Heart right ventricle (tissue), 16 donors: ENCODE measurements at regions not wholly inside any gene's neighbourhood (a gene's known extent, or its start where the extent isn't known, plus 50 kb on each side); places are given as distances from the start of the nearest gene placed in this dataset.

ENCODE experiments used
- ATAC-seq, 8 donors: fragments of 200-7000 bp; cut with Tn5 transposase; one replicate each; pipeline ENCODE4 v1.9.1; 2020; ENCODE audit warnings: mild to moderate bottlenecking in 8 of 8, moderate library complexity in 8 of 8, moderate number of reproducible peaks in 1 of 8
- DNase-seq, 2 donors: peaks; one replicate each; pipeline ENCODE4 v3.0.0-alpha.2; 2020
- H3K27ac ChIP-seq, 10 donors: fragments of 200-600 bp; sonication (generic) in 2 of 10; one replicate each; pipeline versions ENCODE4 v1.5.0 to v1.8.0; 2020 to 2022; ENCODE audit warnings: mild to moderate bottlenecking in 3 of 10
- H3K27me3 ChIP-seq, 7 donors: fragments of 200-600 bp; one replicate each; pipeline ENCODE4 v1.8.0; 2021 to 2022; ENCODE audit warnings: mild to moderate bottlenecking in 2 of 7
- H3K36me3 ChIP-seq, 9 donors: fragments of 200-600 bp; sonication (generic) in 1 of 9; one replicate each; pipeline versions ENCODE4 v1.5.0 to v1.8.0; 2020 to 2022; ENCODE audit warnings: mild to moderate bottlenecking in 2 of 9
- H3K4me1 ChIP-seq, 9 donors: fragments of 200-600 bp; sonication (generic) in 1 of 9; one replicate each; pipeline versions ENCODE4 v1.5.0 to v1.8.0; 2020 to 2022; ENCODE audit warnings: mild to moderate bottlenecking in 4 of 9
- H3K4me3 ChIP-seq, 10 donors: fragments of 200-600 bp; sonication (generic) in 2 of 10; one replicate each; pipeline versions ENCODE4 v1.5.0 to v1.8.0; 2020 to 2022; ENCODE audit warnings: mild to moderate bottlenecking in 7 of 10, moderate library complexity in 2 of 10
- H3K9me3 ChIP-seq, 11 donors: fragments of 200-600 bp in 10 of 11; sonication (generic) in 2 of 11; one replicate each; pipeline versions ENCODE4 v1.5.0 to v1.8.0; 2013 to 2022; ENCODE audit warnings: mild to moderate bottlenecking in 2 of 11, control low read depth in 1 of 11, moderate library complexity in 1 of 11
- WGBS, 2 donors: extraction: QIAGEN DNeasy Blood & Tissue Kit; methylation state at CpG; one replicate each; pipeline ENCODE4 v1.1.7; 2013; ENCODE audit warnings: inconsistent platforms in 1 of 2; 5-methylcytosine and 5-hydroxymethylcytosine counted together
- intact Hi-C, 10 donors: fragments of 100-400 bp; cut with DNase I; formaldehyde crosslinking; loops; one replicate each; pipeline versions ENCODE4 v1.11.1 to v1.14.2; 2022
- TF ChIP-seq, protein P1 (sequence below), 9 donors: fragments of 200-600 bp; sonication (generic) in 2 of 9; IDR thresholded peaks; one replicate each; pipeline versions ENCODE4 v1.5.0 to v1.8.0; 2021 to 2022; ENCODE audit warnings: antibody characterized with exemption in 9 of 9, mild to moderate bottlenecking in 5 of 9, moderate library complexity in 1 of 9
- donor health status: Arrhythmogenic right ventricular cardiomyopathy.
- donor health status: ischemic (EF 13 %, LVEDD 7.1; RV severe dilation, severe dysfunction).
- donor health status: healthy with polysubstance abuse.
- donor health status: DM: no; HTN: yes; CAD: no.
- donor health status: DM: no; HTN: no; CAD: no.
- donor health status: ischemic (EF 25% LVEDD 6.9; RV normal size, moderate dysfunction).
- donor health status: ischemic (EF 25% LVEDD 5.7; RV mildly dilated, moderate dysfunction).
- donor health status: healthy.
- donor health status: DM: yes; HTN: yes; CAD: no.
- donor health status: Ischemic cardiomyopathy.
- donor health status: ischemic (EF 35%, LVEDD 5.7; RV mildly dilated, moderate dysfunction).
- donor health status: nonischemic (EF 11% LVEDD 7.7; RV severe dilation, severe dysfunction).
- donor health status: DM: yes; HTN: yes; CAD: no.
- donor health status: PGD.
- donor health status: ischemic (EF 29% LVEDD 5.4; RV normal size, mild dysfunction).
- donor health status: nonischemic (EF 23%, LVEDD 6.1; RV moderate dilation, normal function).

DNA sequence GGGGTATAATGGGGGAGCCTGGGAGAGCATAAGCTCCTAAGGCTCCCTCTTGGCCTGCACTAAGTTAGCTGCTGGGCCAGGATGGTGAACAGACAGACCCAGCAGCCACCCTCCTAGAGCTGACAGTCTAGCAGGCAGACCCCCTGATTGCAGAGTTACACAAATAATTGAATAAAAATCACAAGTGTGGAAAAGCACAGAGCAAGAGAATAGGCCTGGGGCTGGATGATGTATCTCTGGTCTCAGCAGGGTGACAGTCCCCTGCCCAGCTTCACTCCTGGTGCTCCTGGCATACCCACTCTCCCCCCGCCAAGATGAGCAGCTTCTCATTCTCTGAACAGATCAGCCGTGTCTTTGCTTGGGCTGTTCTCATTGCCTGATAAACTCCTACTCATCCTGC lies 86.1 kb upstream of the STX18 start:
- Histone ChIP-seq H3K36me3 (no peaks in the 10 kb centered on the region), H3K4me1 (no peaks in the 10 kb centered on the region), H3K27ac (no peak overlapping the region), H3K9me3 (peaks cover 0 to 10% (median 0%) of the 10 kb centered on the region in 11 donors), H3K4me3 (no peak overlapping the region), H3K27me3 (no peaks in the 10 kb centered on the region)
- intact Hi-C loops, result no loop called here
- TF ChIP-seq, protein P1, sequence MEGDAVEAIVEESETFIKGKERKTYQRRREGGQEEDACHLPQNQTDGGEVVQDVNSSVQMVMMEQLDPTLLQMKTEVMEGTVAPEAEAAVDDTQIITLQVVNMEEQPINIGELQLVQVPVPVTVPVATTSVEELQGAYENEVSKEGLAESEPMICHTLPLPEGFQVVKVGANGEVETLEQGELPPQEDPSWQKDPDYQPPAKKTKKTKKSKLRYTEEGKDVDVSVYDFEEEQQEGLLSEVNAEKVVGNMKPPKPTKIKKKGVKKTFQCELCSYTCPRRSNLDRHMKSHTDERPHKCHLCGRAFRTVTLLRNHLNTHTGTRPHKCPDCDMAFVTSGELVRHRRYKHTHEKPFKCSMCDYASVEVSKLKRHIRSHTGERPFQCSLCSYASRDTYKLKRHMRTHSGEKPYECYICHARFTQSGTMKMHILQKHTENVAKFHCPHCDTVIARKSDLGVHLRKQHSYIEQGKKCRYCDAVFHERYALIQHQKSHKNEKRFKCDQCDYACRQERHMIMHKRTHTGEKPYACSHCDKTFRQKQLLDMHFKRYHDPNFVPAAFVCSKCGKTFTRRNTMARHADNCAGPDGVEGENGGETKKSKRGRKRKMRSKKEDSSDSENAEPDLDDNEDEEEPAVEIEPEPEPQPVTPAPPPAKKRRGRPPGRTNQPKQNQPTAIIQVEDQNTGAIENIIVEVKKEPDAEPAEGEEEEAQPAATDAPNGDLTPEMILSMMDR (IDR thresholded peaks at IDR 0.05), result no peak
- DNase-seq (no peak), ATAC-seq (no peak)
- WGBS, 2 donors, result 80 to 95% methylated on average over 2 of the region's 2 CpGs

DNA sequence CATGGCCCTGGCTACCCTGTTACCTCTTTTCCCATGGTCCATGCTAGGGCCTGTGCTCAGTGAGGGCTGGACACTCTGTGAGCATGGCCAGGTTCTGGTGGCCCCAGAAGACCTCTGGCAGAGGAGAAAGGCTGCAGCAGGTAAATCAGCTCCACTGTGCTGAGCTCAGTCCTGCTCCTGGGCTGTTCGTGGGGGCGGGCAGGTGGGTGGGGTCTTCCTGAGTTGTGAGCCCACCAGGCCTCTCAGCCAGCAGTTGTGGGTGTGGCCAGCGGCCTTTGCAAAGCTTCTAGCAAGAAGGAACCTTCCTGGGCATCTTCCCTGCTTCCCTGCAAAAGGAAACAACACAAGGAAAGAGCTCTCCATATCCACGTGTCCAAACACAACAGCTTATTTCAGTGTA lies 85.3 kb upstream of the STX18 start:
- no peaks in the 10 kb centered on the region for H3K4me1 ChIP-seq
- no peaks in the 10 kb centered on the region for H3K27me3 ChIP-seq
- H3K36me3 ChIP-seq, result no peaks in the 10 kb centered on the region
- TF ChIP-seq, protein P1 (IDR thresholded peaks at IDR 0.05), result no peak
- peaks cover 0 to 10% (median 0%) of the 10 kb centered on the region in 11 donors for H3K9me3 ChIP-seq
- H3K27ac ChIP-seq, result no peak overlapping the region
- DNase-seq (no peak), ATAC-seq (no peak)
- intact Hi-C loops, result no loop called here
- WGBS, 2 donors, result 61 to 70% methylated on average over 4 of the region's 4 CpGs
- H3K4me3 ChIP-seq, result no peak overlapping the region

DNA sequence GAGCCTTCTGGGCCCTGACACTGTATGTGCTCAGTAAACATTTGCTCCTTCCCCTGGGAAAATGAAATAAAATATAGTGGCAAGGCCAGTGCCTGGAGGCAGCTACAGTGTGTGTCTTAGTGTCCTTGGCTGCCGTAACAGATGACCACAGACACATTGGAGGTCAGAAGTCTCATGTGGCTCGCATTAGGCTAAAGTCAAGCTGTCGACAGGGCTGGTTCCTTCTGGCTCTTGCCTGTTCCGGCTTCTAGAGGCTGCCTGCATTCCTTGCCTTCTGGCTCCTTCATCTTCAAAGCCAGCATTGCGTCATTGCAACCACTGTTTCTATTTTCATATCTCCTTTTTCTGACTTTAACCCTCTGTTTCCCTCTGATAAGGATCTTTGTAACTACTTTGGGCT lies 83.6 kb upstream of the STX18 start:
- Histone ChIP-seq H3K4me3 (no peak overlapping the region), H3K4me1 (no peaks in the 10 kb centered on the region), H3K27ac (no peak overlapping the region), H3K9me3 (peaks cover 0 to 7% (median 0%) of the 10 kb centered on the region in 11 donors), H3K36me3 (no peaks in the 10 kb centered on the region), H3K27me3 (no peaks in the 10 kb centered on the region)
- no peak for ATAC-seq
- 57 to 71% methylated on average over 5 of the region's 5 CpGs for WGBS, 2 donors
- TF ChIP-seq, protein P1 (IDR thresholded peaks at IDR 0.05), result no peak
- intact Hi-C loops, result no loop called here
- no peak for DNase-seq

DNA sequence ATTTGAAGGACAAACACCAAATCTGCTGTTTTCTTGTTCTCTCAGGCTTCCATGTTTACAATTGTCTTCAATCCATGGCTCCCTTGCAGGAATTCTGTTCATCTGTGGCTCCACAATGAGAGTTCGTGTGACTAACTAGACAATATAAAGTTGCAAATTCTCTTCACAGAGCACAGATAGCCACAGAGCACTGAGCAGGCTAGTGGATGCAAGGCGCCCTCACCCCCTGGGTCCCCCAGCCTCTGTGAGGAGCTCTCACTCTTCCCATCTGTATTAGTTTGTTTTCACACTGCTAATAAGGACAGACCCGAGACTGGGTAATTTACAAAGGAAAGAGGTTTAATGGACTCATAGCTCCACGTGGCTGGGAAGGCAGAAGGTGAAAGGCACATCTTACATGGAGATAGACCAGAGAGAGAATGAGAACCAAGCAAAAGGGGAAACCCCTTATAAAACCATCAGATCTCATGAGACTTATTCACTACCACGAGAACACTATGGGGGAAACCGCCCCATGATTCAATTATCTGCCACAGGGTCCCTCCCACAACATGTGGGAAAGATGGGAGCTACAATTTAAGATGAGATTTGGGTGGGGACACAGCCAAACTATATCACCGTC lies 82.5 kb upstream of the STX18 start:
- Histone ChIP-seq H3K36me3 (no peaks in the 10 kb centered on the region), H3K4me3 (no peak overlapping the region), H3K9me3 (peaks cover 0 to 7% (median 0%) of the 10 kb centered on the region in 11 donors), H3K4me1 (no peaks in the 10 kb centered on the region), H3K27me3 (no peaks in the 10 kb centered on the region), H3K27ac (no peak overlapping the region)
- no peak for DNase-seq
- 84 to 85% methylated on average over 7 of the region's 7 CpGs for WGBS, 2 donors
- intact Hi-C loops, result no loop called here
- TF ChIP-seq, protein P1 (IDR thresholded peaks at IDR 0.05), result no peak
- ATAC-seq, result no peak
